HEK293 (cell line): ENCODE measurements at regions not wholly inside any gene's neighbourhood (a gene's known extent, or its start where the extent isn't known, plus 50 kb on each side); places are given as distances from the start of the nearest gene placed in this dataset.

Source experiments
- CTCF ChIA-PET: fragments of 350-600 bp; formaldehyde crosslinking; extraction: SDS; loops from one replicate; lab custom pipeline; 2021; ENCODE audit warnings: antibody characterized with exemption; lab: Yijun Ruan, JAX
- POLR2A ChIA-PET: fragments of 300-600 bp; formaldehyde crosslinking; extraction: SDS; loops from one replicate; lab custom pipeline; 2020; ENCODE audit warnings: antibody characterized with exemption, inconsistent platforms; lab: Yijun Ruan, JAX
- H3K27ac ChIP-seq: fragments of 200-500 bp; sonication (Bioruptor generic); 2 replicates; pipeline ENCODE4 v1.5.1; 2014; ENCODE audit warnings: low read depth, low read length, control low read depth, inconsistent platforms; ENCODE audit errors: extremely low read depth
- H3K36me3 ChIP-seq, 2 experiments: fragments of 200-500 bp in 1 of 2; sonication (Bioruptor generic) in 1 of 2; 1 replicate in 1 of 2; 2 replicates in 1 of 2; pipeline ENCODE4 v1.5.1; 2014 to 2017; ENCODE audit warnings: inconsistent platforms in 2 of 2, low read length in 2 of 2; ENCODE audit not compliant: control insufficient read depth in 2 of 2, insufficient read depth in 1 of 2
- H3K4me1 ChIP-seq: fragments of 200-500 bp; sonication (Bioruptor generic); 2 replicates; pipeline ENCODE4 v1.5.1; 2014; ENCODE audit warnings: mild to moderate bottlenecking, low read length, inconsistent platforms; ENCODE audit not compliant: control insufficient read depth, insufficient read depth
- H3K4me3 ChIP-seq: 2 replicates; pipeline ENCODE4 v1.5.1; 2011; ENCODE audit warnings: low read depth, mild to moderate bottlenecking, control low read depth, low read length, moderate library complexity
- H3K9me3 ChIP-seq: fragments of 200-500 bp; sonication (Bioruptor generic); 2 replicates; pipeline ENCODE4 v1.5.1; 2014; ENCODE audit warnings: low read depth, low read length, inconsistent platforms; ENCODE audit not compliant: control insufficient read depth, insufficient read depth
- OSR2 ChIP-seq: fragments of 450-650 bp; formaldehyde crosslinking; IDR thresholded peaks from 2 replicates; pipeline ENCODE4 v1.5.1; 2016; ENCODE audit warnings: missing biosample characterization, missing genetic modification characterization
- SCRT1 ChIP-seq: fragments of 450-650 bp; formaldehyde crosslinking; IDR thresholded peaks from 2 replicates; pipeline ENCODE4 v1.5.1; 2016; ENCODE audit warnings: missing biosample characterization, missing genetic modification characterization, borderline replicate concordance
- TSHZ1 ChIP-seq: fragments of 450-650 bp; formaldehyde crosslinking; IDR thresholded peaks from 2 replicates; pipeline ENCODE4 v1.5.1; 2016; ENCODE audit warnings: missing biosample characterization, missing genetic modification characterization, borderline replicate concordance
- ZBTB10 ChIP-seq: fragments of 450-650 bp; formaldehyde crosslinking; IDR thresholded peaks from 2 replicates; pipeline ENCODE4 v1.5.1; 2016; ENCODE audit warnings: missing biosample characterization, missing genetic modification characterization
- ZIC2 ChIP-seq: fragments of 450-650 bp; formaldehyde crosslinking; IDR thresholded peaks from 2 replicates; pipeline ENCODE4 v1.5.1; 2016; ENCODE audit warnings: missing biosample characterization, missing genetic modification characterization
- ZNF146 ChIP-seq: fragments of 450-650 bp; formaldehyde crosslinking; IDR thresholded peaks from 2 replicates; pipeline ENCODE4 v1.5.1; 2016; ENCODE audit warnings: missing biosample characterization, missing genetic modification characterization
- ZNF184 ChIP-seq: fragments of 450-650 bp; IDR thresholded peaks from 2 replicates; pipeline ENCODE4 v1.5.1; 2018; ENCODE audit warnings: missing biosample characterization, mild to moderate bottlenecking, missing genetic modification characterization
- ZNF211 ChIP-seq: fragments of 450-650 bp; formaldehyde crosslinking; IDR thresholded peaks from 2 replicates; pipeline ENCODE4 v1.5.1; 2016; ENCODE audit warnings: low read depth, missing biosample characterization, missing genetic modification characterization
- ZNF214 ChIP-seq: fragments of 450-650 bp; formaldehyde crosslinking; IDR thresholded peaks from 2 replicates; pipeline ENCODE4 v1.5.1; 2017; ENCODE audit warnings: missing biosample characterization, mild to moderate bottlenecking, missing genetic modification characterization, borderline replicate concordance
- ZNF274 ChIP-seq, 2 experiments: fragments of 200-500 bp in 1 of 2; fragments of 450-650 bp in 1 of 2; sonication (Bioruptor generic) in 1 of 2; formaldehyde crosslinking in 1 of 2; IDR thresholded peaks; 2 replicates each; pipeline versions ENCODE4 v1.5.1 to v1.6.1; 2014 to 2016; ENCODE audit warnings: borderline replicate concordance in 1 of 2, inconsistent platforms in 1 of 2, low read length in 1 of 2, missing biosample characterization in 1 of 2, missing genetic modification characterization in 1 of 2
- ZNF354C ChIP-seq: fragments of 450-650 bp; formaldehyde crosslinking; IDR thresholded peaks from 2 replicates; pipeline ENCODE4 v1.5.1; 2016; ENCODE audit warnings: missing biosample characterization, missing genetic modification characterization, low read depth, borderline replicate concordance
- ZNF391 ChIP-seq: fragments of 450-650 bp; formaldehyde crosslinking; IDR thresholded peaks from 2 replicates; pipeline ENCODE4 v1.5.1; 2016; ENCODE audit warnings: low read depth, missing biosample characterization, missing genetic modification characterization, borderline replicate concordance
- ZNF510 ChIP-seq: fragments of 450-650 bp; formaldehyde crosslinking; IDR thresholded peaks from 2 replicates; pipeline ENCODE4 v1.5.1; 2018; ENCODE audit warnings: mild to moderate bottlenecking, missing genetic modification characterization, missing biosample characterization; ENCODE audit not compliant: insufficient replicate concordance
- ZNF544 ChIP-seq: fragments of 450-650 bp; formaldehyde crosslinking; IDR thresholded peaks from 2 replicates; pipeline ENCODE4 v1.5.0; 2017; ENCODE audit warnings: missing biosample characterization, missing genetic modification characterization
- ZNF561 ChIP-seq: fragments of 450-650 bp; IDR thresholded peaks from 2 replicates; pipeline ENCODE4 v1.5.1; 2018; ENCODE audit warnings: missing biosample characterization, missing genetic modification characterization, borderline replicate concordance
- ZNF600 ChIP-seq: fragments of 450-650 bp; formaldehyde crosslinking; IDR thresholded peaks from 2 replicates; pipeline ENCODE4 v1.5.1; 2016; ENCODE audit warnings: missing biosample characterization, missing genetic modification characterization
- ZNF664 ChIP-seq: fragments of 450-650 bp; formaldehyde crosslinking; IDR thresholded peaks from 2 replicates; pipeline ENCODE4 v1.5.1; 2016; ENCODE audit warnings: missing biosample characterization, missing genetic modification characterization
- ZNF677 ChIP-seq: fragments of 450-650 bp; IDR thresholded peaks from 2 replicates; pipeline ENCODE4 v1.5.0; 2018; ENCODE audit warnings: missing biosample characterization, mild to moderate bottlenecking, missing genetic modification characterization, moderate library complexity
- ZNF707 ChIP-seq: fragments of 450-650 bp; formaldehyde crosslinking; IDR thresholded peaks from 2 replicates; pipeline ENCODE4 v1.5.1; 2016; ENCODE audit warnings: missing biosample characterization, missing genetic modification characterization
- ZNF791 ChIP-seq: fragments of 450-650 bp; formaldehyde crosslinking; IDR thresholded peaks from 2 replicates; pipeline ENCODE4 v1.5.1; 2016; ENCODE audit warnings: missing biosample characterization, missing genetic modification characterization
- ZNF830 ChIP-seq: fragments of 450-650 bp; IDR thresholded peaks from 2 replicates; pipeline ENCODE4 v1.5.0; 2018; ENCODE audit warnings: missing biosample characterization, missing genetic modification characterization, low read depth, mild to moderate bottlenecking, moderate library complexity
- TF ChIP-seq, protein P1 (sequence below): fragments of 450-650 bp; formaldehyde crosslinking; IDR thresholded peaks from 2 replicates; pipeline ENCODE4 v1.5.1; 2016; ENCODE audit warnings: missing biosample characterization, missing genetic modification characterization
- TF ChIP-seq, protein P2 (sequence below): fragments of 450-650 bp; formaldehyde crosslinking; IDR thresholded peaks from 2 replicates; pipeline ENCODE4 v1.5.1; 2016; ENCODE audit warnings: missing biosample characterization, missing genetic modification characterization

DNA sequence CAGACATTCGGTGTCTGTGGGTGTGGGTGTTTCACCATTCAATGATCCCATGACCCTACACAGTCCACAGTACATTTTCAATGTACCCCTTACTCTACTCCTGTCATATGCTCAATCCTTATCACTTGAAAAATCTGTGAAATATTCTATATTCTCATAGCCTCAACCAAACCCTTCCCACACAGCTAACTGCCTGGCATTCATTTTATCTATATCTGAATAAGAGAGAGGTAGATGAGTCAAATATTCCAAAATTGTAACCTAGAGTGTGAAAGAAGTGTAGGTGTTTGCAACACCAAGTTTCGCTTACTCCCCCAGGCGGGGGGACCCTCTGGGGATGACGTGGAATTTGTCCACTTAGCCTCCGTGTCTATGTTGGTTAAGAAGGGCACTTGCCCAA lies 354.8 kb downstream of the ETS1 start (continued):
- TF ChIP-seq ZNF184 (no peak), SCRT1 (no peak), OSR2 (tag by site-specific recombination) (no peak), ZNF354C (tag by site-specific recombination) (no peak), ZNF561 (tag by site-specific recombination) (no peak)
- TF ChIP-seq, protein P1, sequence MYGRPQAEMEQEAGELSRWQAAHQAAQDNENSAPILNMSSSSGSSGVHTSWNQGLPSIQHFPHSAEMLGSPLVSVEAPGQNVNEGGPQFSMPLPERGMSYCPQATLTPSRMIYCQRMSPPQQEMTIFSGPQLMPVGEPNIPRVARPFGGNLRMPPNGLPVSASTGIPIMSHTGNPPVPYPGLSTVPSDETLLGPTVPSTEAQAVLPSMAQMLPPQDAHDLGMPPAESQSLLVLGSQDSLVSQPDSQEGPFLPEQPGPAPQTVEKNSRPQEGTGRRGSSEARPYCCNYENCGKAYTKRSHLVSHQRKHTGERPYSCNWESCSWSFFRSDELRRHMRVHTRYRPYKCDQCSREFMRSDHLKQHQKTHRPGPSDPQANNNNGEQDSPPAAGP (tag by site-specific recombination), result no peak

DNA sequence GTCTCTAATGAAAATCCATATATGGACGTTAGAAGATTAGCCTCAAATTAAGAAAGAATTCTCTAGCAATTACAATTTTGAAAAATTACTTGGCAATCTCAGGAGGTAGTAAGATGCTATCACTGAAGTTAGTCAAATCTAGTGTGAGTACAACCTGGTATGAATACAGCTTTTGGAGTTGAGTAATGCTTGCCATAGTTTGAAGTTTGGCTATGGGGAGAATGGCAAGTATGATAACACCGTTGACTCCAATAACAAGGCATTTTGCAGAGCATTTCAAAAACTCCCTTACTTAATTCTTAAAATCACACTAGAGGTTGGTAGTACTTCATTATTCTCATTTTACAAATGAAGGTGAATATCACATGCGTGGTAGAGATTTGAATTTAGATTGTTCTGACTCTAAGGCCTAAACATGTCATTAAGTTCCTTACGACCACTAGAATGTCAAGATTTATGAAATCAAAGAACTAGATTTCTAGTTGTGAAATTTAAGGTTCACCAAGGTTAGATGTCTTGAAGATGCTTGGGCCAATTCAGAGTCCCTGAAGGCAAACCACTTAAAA lies 355.4 kb downstream of the ETS1 start:
- POLR2A ChIA-PET, result no interaction called here
- CTCF ChIA-PET, result no interaction called here
- no peaks in the 10 kb centered on the region for H3K4me1 ChIP-seq
- no peak for TF ChIP-seq ZNF544 (tag by site-specific recombination)
- no peak for TF ChIP-seq ZNF146 (tag by site-specific recombination)
- no peak for TF ChIP-seq TSHZ1
- TF ChIP-seq ZNF391, result no peak
- TF ChIP-seq ZNF677 (tag by site-specific recombination), result no peak
- TF ChIP-seq, protein P2, sequence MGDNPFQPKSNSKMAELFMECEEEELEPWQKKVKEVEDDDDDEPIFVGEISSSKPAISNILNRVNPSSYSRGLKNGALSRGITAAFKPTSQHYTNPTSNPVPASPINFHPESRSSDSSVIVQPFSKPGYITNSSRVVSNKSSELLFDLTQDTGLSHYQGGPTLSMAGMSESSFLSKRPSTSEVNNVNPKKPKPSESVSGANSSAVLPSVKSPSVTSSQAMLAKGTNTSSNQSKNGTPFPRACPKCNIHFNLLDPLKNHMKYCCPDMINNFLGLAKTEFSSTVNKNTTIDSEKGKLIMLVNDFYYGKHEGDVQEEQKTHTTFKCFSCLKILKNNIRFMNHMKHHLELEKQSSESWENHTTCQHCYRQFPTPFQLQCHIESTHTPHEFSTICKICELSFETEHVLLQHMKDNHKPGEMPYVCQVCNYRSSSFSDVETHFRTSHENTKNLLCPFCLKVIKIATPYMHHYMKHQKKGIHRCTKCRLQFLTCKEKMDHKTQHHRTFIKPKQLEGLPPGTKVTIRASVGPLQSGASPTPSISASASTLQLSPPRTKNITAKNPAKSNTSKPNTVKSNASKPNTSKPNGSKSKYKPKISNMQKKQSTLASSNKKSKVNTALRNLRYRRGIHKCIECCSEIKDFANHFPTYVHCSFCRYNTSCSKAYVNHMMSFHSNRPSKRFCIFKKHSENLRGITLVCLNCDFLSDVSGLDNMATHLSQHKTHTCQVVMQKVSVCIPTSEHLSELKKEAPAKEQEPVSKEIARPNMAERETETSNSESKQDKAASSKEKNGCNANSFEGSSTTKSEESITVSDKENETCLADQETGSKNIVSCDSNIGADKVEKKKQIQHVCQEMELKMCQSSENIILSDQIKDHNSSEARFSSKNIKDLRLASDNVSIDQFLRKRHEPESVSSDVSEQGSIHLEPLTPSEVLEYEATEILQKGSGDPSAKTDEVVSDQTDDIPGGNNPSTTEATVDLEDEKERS (tag by site-specific recombination), result no peak
- TF ChIP-seq ZNF707 (tag by site-specific recombination), result no peak
- no peak for TF ChIP-seq ZNF664
- TF ChIP-seq ZNF600 (tag by site-specific recombination), result no peak
- TF ChIP-seq, all 188 proteins: peak for 0
- H3K27ac ChIP-seq, result no peak overlapping the region
- no peaks in the 10 kb centered on the region for H3K9me3 ChIP-seq
- no peak overlapping the region for H3K4me3 ChIP-seq
- H3K36me3 ChIP-seq, result no peaks in the 10 kb centered on the region

DNA sequence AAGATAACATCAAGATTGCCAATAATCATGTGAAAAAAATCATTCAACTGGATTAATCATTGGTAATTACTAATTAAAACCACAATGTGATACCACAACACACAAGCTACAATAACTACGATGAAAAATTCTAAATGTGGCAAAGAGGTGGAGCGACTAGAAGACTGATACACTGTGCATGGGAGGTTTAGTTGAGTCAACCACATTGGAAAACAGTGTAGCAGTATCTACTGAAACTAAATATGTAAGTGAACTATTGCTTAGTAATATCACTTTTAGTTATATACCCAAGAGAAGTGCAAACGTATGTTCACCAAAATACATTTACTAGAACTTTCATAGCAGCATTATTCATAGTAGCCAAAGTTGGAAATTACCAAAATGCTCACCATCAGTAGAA lies 359.9 kb downstream of the ETS1 start:
- H3K36me3 ChIP-seq, result no peaks in the 10 kb centered on the region
- H3K9me3 ChIP-seq, result no peaks in the 10 kb centered on the region
- CTCF ChIA-PET, result no interaction called here
- H3K4me1 ChIP-seq, result no peaks in the 10 kb centered on the region
- POLR2A ChIA-PET, result no interaction called here
- no peak overlapping the region for H3K27ac ChIP-seq
- no peak overlapping the region for H3K4me3 ChIP-seq
- no peak for TF ChIP-seq ZIC2
- TF ChIP-seq ZNF510 (tag by site-specific recombination), result no peak
- TF ChIP-seq ZNF274 (IDR thresholded peaks at IDR 0.05; ENCODE audit: low read length), result no peak
- TF ChIP-seq ZNF274 (tag by site-specific recombination; IDR thresholded peaks at IDR 0.05; ENCODE audit: borderline replicate concordance), result no peak
- no peak for TF ChIP-seq ZNF214
- no peak for TF ChIP-seq ZBTB10 (tag by site-specific recombination)
- TF ChIP-seq ZNF791 (tag by site-specific recombination), result no peak
- no peak for TF ChIP-seq ZNF830 (tag by site-specific recombination)
- no peak for TF ChIP-seq ZNF211 (tag by site-specific recombination)
